ENCODE measurements at regions not wholly inside any gene's neighbourhood (a gene's known extent, or its start where the extent isn't known, plus 50 kb on each side); places are given as distances from the start of the nearest gene placed in this dataset.

- TF ChIP-seq, protein P1, sequence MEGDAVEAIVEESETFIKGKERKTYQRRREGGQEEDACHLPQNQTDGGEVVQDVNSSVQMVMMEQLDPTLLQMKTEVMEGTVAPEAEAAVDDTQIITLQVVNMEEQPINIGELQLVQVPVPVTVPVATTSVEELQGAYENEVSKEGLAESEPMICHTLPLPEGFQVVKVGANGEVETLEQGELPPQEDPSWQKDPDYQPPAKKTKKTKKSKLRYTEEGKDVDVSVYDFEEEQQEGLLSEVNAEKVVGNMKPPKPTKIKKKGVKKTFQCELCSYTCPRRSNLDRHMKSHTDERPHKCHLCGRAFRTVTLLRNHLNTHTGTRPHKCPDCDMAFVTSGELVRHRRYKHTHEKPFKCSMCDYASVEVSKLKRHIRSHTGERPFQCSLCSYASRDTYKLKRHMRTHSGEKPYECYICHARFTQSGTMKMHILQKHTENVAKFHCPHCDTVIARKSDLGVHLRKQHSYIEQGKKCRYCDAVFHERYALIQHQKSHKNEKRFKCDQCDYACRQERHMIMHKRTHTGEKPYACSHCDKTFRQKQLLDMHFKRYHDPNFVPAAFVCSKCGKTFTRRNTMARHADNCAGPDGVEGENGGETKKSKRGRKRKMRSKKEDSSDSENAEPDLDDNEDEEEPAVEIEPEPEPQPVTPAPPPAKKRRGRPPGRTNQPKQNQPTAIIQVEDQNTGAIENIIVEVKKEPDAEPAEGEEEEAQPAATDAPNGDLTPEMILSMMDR (IDR thresholded peaks at IDR 0.05; ENCODE audit: poor library complexity, severe bottlenecking) = no peak
- no peak for TF ChIP-seq EP300 (conservative IDR thresholded peaks at IDR 0.05; ENCODE audit: poor library complexity, severe bottlenecking)
- TF ChIP-seq, protein P2, sequence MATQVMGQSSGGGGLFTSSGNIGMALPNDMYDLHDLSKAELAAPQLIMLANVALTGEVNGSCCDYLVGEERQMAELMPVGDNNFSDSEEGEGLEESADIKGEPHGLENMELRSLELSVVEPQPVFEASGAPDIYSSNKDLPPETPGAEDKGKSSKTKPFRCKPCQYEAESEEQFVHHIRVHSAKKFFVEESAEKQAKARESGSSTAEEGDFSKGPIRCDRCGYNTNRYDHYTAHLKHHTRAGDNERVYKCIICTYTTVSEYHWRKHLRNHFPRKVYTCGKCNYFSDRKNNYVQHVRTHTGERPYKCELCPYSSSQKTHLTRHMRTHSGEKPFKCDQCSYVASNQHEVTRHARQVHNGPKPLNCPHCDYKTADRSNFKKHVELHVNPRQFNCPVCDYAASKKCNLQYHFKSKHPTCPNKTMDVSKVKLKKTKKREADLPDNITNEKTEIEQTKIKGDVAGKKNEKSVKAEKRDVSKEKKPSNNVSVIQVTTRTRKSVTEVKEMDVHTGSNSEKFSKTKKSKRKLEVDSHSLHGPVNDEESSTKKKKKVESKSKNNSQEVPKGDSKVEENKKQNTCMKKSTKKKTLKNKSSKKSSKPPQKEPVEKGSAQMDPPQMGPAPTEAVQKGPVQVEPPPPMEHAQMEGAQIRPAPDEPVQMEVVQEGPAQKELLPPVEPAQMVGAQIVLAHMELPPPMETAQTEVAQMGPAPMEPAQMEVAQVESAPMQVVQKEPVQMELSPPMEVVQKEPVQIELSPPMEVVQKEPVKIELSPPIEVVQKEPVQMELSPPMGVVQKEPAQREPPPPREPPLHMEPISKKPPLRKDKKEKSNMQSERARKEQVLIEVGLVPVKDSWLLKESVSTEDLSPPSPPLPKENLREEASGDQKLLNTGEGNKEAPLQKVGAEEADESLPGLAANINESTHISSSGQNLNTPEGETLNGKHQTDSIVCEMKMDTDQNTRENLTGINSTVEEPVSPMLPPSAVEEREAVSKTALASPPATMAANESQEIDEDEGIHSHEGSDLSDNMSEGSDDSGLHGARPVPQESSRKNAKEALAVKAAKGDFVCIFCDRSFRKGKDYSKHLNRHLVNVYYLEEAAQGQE (IDR thresholded peaks at IDR 0.05; ENCODE audit: borderline replicate concordance) = no peak
- TF ChIP-seq POLR2AphosphoS5 (IDR thresholded peaks at IDR 0.05) = no peak
Measured at GRCh38 chr3:102079809-102080197, 230.5 kb downstream of the NFKBIZ start.
